Astrocyte (in vitro differentiated cells and primary cell): ENCODE measurements at regions not wholly inside any gene's neighbourhood (a gene's known extent, or its start where the extent isn't known, plus 50 kb on each side); places are given as distances from the start of the nearest gene placed in this dataset.

Experiments used
- DNase-seq: peaks from one replicate; pipeline ENCODE4 v3.0.0-alpha.2; 2010; ENCODE audit warnings: low read depth
- FAIRE-seq: peaks from 2 replicates; lab custom pipeline; 2011; peaks lifted over from hg19 to GRCh38; lab: Jason Lieb, UNC
- H2AFZ ChIP-seq: 2 replicates; pipeline ENCODE4 v1.6.0; 2012; ENCODE audit warnings: low read depth, low read length, inconsistent platforms
- H3K27ac ChIP-seq: 2 replicates; pipeline ENCODE4 v1.5.1; 2011; ENCODE audit warnings: low read depth, low read length, inconsistent platforms
- H3K27me3 ChIP-seq: 2 replicates; pipeline ENCODE4 v1.6.0; 2011; ENCODE audit warnings: low read length, inconsistent platforms; ENCODE audit not compliant: insufficient read depth
- H3K36me3 ChIP-seq: 2 replicates; pipeline ENCODE4 v1.5.1; 2011; ENCODE audit warnings: low read length, inconsistent platforms; ENCODE audit not compliant: insufficient read depth
- H3K4me1 ChIP-seq: 2 replicates; pipeline ENCODE4 v1.5.1; 2011; ENCODE audit warnings: low read length, inconsistent platforms; ENCODE audit not compliant: insufficient read depth
- H3K4me2 ChIP-seq: 2 replicates; pipeline ENCODE4 v1.6.0; 2012; ENCODE audit warnings: low read length, inconsistent platforms
- H3K4me3 ChIP-seq: 2 replicates; pipeline ENCODE4 v1.5.1; 2011; ENCODE audit warnings: low read depth, mild to moderate bottlenecking, low read length, inconsistent platforms; ENCODE audit not compliant: insufficient read depth
- H3K79me2 ChIP-seq: 2 replicates; pipeline ENCODE4 v1.6.0; 2012; ENCODE audit warnings: mild to moderate bottlenecking, low read length, inconsistent platforms; ENCODE audit not compliant: insufficient read depth
- H3K9ac ChIP-seq: 2 replicates; pipeline ENCODE4 v1.6.0; 2012; ENCODE audit warnings: mild to moderate bottlenecking, low read length, inconsistent platforms
- H3K9me3 ChIP-seq: 2 replicates; pipeline ENCODE4 v1.5.1; 2012; ENCODE audit warnings: low read depth, mild to moderate bottlenecking, low read length, inconsistent platforms; ENCODE audit not compliant: insufficient read depth
- H4K20me1 ChIP-seq: 2 replicates; pipeline ENCODE4 v1.6.0; 2012; ENCODE audit warnings: low read length, inconsistent platforms; ENCODE audit not compliant: insufficient read depth
- H3K27ac Mint-ChIP-seq: one replicate; pipeline ENCODE4 v1.8.0; 2021; ENCODE audit warnings: mild to moderate bottlenecking, mixed read lengths; ENCODE audit not compliant: unreplicated experiment
- H3K27me3 Mint-ChIP-seq: one replicate; pipeline ENCODE4 v1.8.0; 2021; ENCODE audit warnings: low read depth, mixed read lengths; ENCODE audit not compliant: unreplicated experiment
- H3K36me3 Mint-ChIP-seq: one replicate; pipeline ENCODE4 v1.8.0; 2021; ENCODE audit warnings: low read depth, mixed read lengths; ENCODE audit not compliant: unreplicated experiment
- H3K4me1 Mint-ChIP-seq: one replicate; pipeline ENCODE4 v1.8.0; 2021; ENCODE audit warnings: low read depth, mixed read lengths; ENCODE audit not compliant: unreplicated experiment
- H3K4me3 Mint-ChIP-seq: one replicate; pipeline ENCODE4 v1.8.0; 2021; ENCODE audit warnings: mild to moderate bottlenecking, moderate library complexity, mixed read lengths; ENCODE audit not compliant: unreplicated experiment
- H3K9me3 Mint-ChIP-seq: one replicate; pipeline ENCODE4 v1.8.0; 2021; ENCODE audit warnings: mild to moderate bottlenecking, mixed read lengths; ENCODE audit not compliant: unreplicated experiment
- EZH2 ChIP-seq: IDR thresholded peaks from 2 replicates; pipeline ENCODE4 v1.6.1; 2012; ENCODE audit warnings: mild to moderate bottlenecking, low read length, inconsistent platforms; ENCODE audit not compliant: insufficient read depth
- TF ChIP-seq, protein P1 (sequence below): IDR thresholded peaks from 2 replicates; pipeline ENCODE4 v1.5.1; 2011; ENCODE audit warnings: low read depth, mild to moderate bottlenecking, inconsistent platforms, low read length, moderate library complexity; ENCODE audit not compliant: insufficient read depth

- no peak overlapping the region for H3K27ac ChIP-seq
- H3K27me3 ChIP-seq: no peaks in the 10 kb centered on the region
- H4K20me1 ChIP-seq: no peaks in the 10 kb centered on the region
- H3K9ac ChIP-seq: no peak overlapping the region
- FAIRE-seq (no peak), DNase-seq (no peak)
- H3K4me3 ChIP-seq: no peak overlapping the region
- Mint-ChIP-seq H3K4me3 (no peak overlapping the region), H3K9me3 (no peaks in the 10 kb centered on the region), H3K27ac (no peak overlapping the region), H3K36me3 (no peaks in the 10 kb centered on the region), H3K4me1 (no peaks in the 10 kb centered on the region), H3K27me3 (no peaks in the 10 kb centered on the region)
- H3K79me2 ChIP-seq: no peaks in the 10 kb centered on the region
- no peaks in the 10 kb centered on the region for H3K36me3 ChIP-seq
- H3K4me2 ChIP-seq: no peak overlapping the region
- no peaks in the 10 kb centered on the region for H3K4me1 ChIP-seq
- no peaks in the 10 kb centered on the region for H3K9me3 ChIP-seq
- TF ChIP-seq, protein P1, sequence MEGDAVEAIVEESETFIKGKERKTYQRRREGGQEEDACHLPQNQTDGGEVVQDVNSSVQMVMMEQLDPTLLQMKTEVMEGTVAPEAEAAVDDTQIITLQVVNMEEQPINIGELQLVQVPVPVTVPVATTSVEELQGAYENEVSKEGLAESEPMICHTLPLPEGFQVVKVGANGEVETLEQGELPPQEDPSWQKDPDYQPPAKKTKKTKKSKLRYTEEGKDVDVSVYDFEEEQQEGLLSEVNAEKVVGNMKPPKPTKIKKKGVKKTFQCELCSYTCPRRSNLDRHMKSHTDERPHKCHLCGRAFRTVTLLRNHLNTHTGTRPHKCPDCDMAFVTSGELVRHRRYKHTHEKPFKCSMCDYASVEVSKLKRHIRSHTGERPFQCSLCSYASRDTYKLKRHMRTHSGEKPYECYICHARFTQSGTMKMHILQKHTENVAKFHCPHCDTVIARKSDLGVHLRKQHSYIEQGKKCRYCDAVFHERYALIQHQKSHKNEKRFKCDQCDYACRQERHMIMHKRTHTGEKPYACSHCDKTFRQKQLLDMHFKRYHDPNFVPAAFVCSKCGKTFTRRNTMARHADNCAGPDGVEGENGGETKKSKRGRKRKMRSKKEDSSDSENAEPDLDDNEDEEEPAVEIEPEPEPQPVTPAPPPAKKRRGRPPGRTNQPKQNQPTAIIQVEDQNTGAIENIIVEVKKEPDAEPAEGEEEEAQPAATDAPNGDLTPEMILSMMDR: no peak
- TF ChIP-seq EZH2: no peak
- H2AFZ ChIP-seq: no peak overlapping the region
Measured at GRCh38 chr11:21908211-21908610, 284.7 kb upstream of the ANO5 start.

- Histone ChIP-seq H4K20me1 (no peaks in the 10 kb centered on the region), H3K4me2 (no peak overlapping the region), H3K9me3 (no peaks in the 10 kb centered on the region), H3K4me1 (no peaks in the 10 kb centered on the region), H3K27me3 (no peaks in the 10 kb centered on the region), H3K4me3 (no peak overlapping the region), H3K36me3 (no peaks in the 10 kb centered on the region), H3K9ac (no peak overlapping the region), H2AFZ (no peak overlapping the region), H3K27ac (no peak overlapping the region), H3K79me2 (no peaks in the 10 kb centered on the region)
- TF ChIP-seq, protein P1: no peak
- no peak for TF ChIP-seq EZH2
- H3K27me3 Mint-ChIP-seq: no peaks in the 10 kb centered on the region
- H3K9me3 Mint-ChIP-seq: no peaks in the 10 kb centered on the region
- H3K4me1 Mint-ChIP-seq: no peaks in the 10 kb centered on the region
- no peaks in the 10 kb centered on the region for H3K36me3 Mint-ChIP-seq
- no peak overlapping the region for H3K4me3 Mint-ChIP-seq
- no peak for DNase-seq
- no peak overlapping the region for H3K27ac Mint-ChIP-seq
- FAIRE-seq: no peak
Measured at GRCh38 chr11:21909145-21909544, 283.7 kb upstream of the ANO5 start.

- no peak overlapping the region for H3K27ac Mint-ChIP-seq
- peaks cover 4% of the 10 kb centered on the region for H3K9me3 ChIP-seq
- no peak overlapping the region for H3K9ac ChIP-seq
- TF ChIP-seq, protein P1: no peak
- no peak for TF ChIP-seq EZH2
- H3K27me3 ChIP-seq: no peaks in the 10 kb centered on the region
- FAIRE-seq: no peak
- no peaks in the 10 kb centered on the region for H3K27me3 Mint-ChIP-seq
- H3K27ac ChIP-seq: no peak overlapping the region
- DNase-seq: no peak
- H2AFZ ChIP-seq: no peak overlapping the region
- H4K20me1 ChIP-seq: no peaks in the 10 kb centered on the region
- no peaks in the 10 kb centered on the region for H3K4me1 ChIP-seq
- no peaks in the 10 kb centered on the region for H3K36me3 ChIP-seq
- H3K4me3 Mint-ChIP-seq: no peak overlapping the region
- no peaks in the 10 kb centered on the region for H3K4me1 Mint-ChIP-seq
- no peak overlapping the region for H3K4me2 ChIP-seq
- H3K79me2 ChIP-seq: no peaks in the 10 kb centered on the region
- H3K4me3 ChIP-seq: no peak overlapping the region
- H3K36me3 Mint-ChIP-seq: no peaks in the 10 kb centered on the region
- peaks cover 4% of the 10 kb centered on the region for H3K9me3 Mint-ChIP-seq
Measured at GRCh38 chr11:21911061-21911460, 281.8 kb upstream of the ANO5 start.
